HEK293T (cell line): ENCODE measurements at regions not wholly inside any gene's neighbourhood (a gene's known extent, or its start where the extent isn't known, plus 50 kb on each side); places are given as distances from the start of the nearest gene placed in this dataset.

Experiments used
- CTCF ChIA-PET: fragments of 350-600 bp; formaldehyde crosslinking; extraction: SDS; loops from one replicate; lab custom pipeline; 2021; ENCODE audit warnings: antibody characterized with exemption, inconsistent platforms; lab: Yijun Ruan, JAX
- POLR2A ChIA-PET: fragments of 350-600 bp; formaldehyde crosslinking; extraction: SDS; loops from one replicate; lab custom pipeline; 2020; ENCODE audit warnings: antibody characterized with exemption, inconsistent platforms; lab: Yijun Ruan, JAX
- DNase-seq: peaks from one replicate; pipeline ENCODE4 v3.0.0; 2012; ENCODE audit warnings: mixed read lengths; ENCODE audit errors: extremely low spot score
- ARNT ChIP-seq: fragments of 450-650 bp; IDR thresholded peaks from 2 replicates; pipeline ENCODE4 v1.6.1; 2017; ENCODE audit warnings: mild to moderate bottlenecking
- BHLHE40 ChIP-seq: fragments of 450-650 bp; IDR thresholded peaks from 2 replicates; pipeline ENCODE4 v1.6.1; 2016; ENCODE audit warnings: mild to moderate bottlenecking, moderate library complexity, borderline replicate concordance
- CTBP1 ChIP-seq: fragments of 450-650 bp; IDR thresholded peaks from 2 replicates; pipeline ENCODE4 v1.6.1; 2016; ENCODE audit warnings: borderline replicate concordance
- ELF4 ChIP-seq: fragments of 450-650 bp; IDR thresholded peaks from 2 replicates; pipeline ENCODE4 v1.6.1; 2017; ENCODE audit warnings: antibody characterized with exemption
- FOXA1 ChIP-seq: fragments of 450-650 bp; IDR thresholded peaks from 2 replicates; pipeline ENCODE4 v1.6.1; 2016; ENCODE audit warnings: mild to moderate bottlenecking
- FOXK2 ChIP-seq: fragments of 450-650 bp; IDR thresholded peaks from 2 replicates; pipeline ENCODE4 v1.6.1; 2016; ENCODE audit warnings: mild to moderate bottlenecking
- FOXM1 ChIP-seq: fragments of 450-650 bp; IDR thresholded peaks from 2 replicates; pipeline ENCODE4 v1.6.1; 2017; ENCODE audit warnings: mild to moderate bottlenecking, borderline replicate concordance
- HDGF ChIP-seq: fragments of 450-650 bp; IDR thresholded peaks from 2 replicates; pipeline ENCODE4 v1.6.1; 2017; ENCODE audit warnings: antibody characterized with exemption, borderline replicate concordance
- L3MBTL2 ChIP-seq: fragments of 450-650 bp; conservative IDR thresholded peaks from 2 replicates; pipeline ENCODE4 v1.6.1; 2016; ENCODE audit warnings: mild to moderate bottlenecking
- LEF1 ChIP-seq: fragments of 450-650 bp; IDR thresholded peaks from 2 replicates; pipeline ENCODE4 v1.6.1; 2017; ENCODE audit warnings: mild to moderate bottlenecking, borderline replicate concordance
- NFRKB ChIP-seq: fragments of 450-650 bp; IDR thresholded peaks from 2 replicates; pipeline ENCODE4 v1.6.1; 2016; ENCODE audit warnings: mild to moderate bottlenecking, moderate library complexity
- PKNOX1 ChIP-seq: fragments of 450-650 bp; IDR thresholded peaks from 2 replicates; pipeline ENCODE4 v1.6.1; 2016
- SP1 ChIP-seq: fragments of 450-650 bp; IDR thresholded peaks from 2 replicates; pipeline ENCODE4 v1.6.1; 2017
- SUZ12 ChIP-seq: fragments of 450-650 bp; IDR thresholded peaks from 2 replicates; pipeline ENCODE4 v1.6.1; 2016; ENCODE audit warnings: mild to moderate bottlenecking
- TARDBP ChIP-seq: fragments of 450-650 bp; IDR thresholded peaks from 2 replicates; pipeline ENCODE4 v1.6.1; 2016
- ZNF384 ChIP-seq: fragments of 450-650 bp; IDR thresholded peaks from 2 replicates; pipeline ENCODE4 v1.6.1; 2016

DNA sequence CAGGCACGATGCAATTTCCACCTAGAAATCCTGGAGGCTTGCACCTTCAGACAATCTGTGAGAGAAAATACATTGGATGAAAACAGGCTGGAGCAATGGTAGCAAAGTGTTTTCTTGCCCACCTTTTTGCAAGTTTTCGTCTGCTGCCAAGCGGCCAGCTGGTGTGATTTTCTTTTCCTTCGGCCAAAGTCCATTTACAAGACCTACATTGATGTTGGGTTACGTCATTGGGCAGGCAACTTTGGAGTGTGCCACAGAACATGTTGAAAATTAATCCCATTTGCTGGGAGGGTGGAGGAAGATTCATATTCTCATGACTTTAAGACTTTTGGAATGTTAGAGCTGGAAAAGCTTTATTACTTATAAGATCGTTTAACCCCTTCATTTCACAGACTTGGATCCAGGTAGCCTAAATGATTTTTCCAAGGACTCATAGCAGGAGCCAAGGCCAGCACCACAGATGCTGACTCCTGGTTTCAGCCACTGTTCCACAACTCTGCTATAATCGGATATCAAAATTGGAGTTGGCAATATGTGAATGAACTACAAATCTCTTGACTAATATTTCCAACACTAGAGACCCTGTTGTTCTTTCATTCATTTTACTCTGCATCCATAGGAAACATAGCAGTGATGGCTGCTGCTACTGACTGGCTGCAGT is 352.1 kb downstream of the RND3 start:
- TF ChIP-seq BHLHE40 (no peak), CTBP1 (no peak), ARNT (no peak), SUZ12 (no peak), SP1 (no peak), FOXK2 (no peak), TARDBP (no peak), HDGF (no peak), NFRKB (no peak), ELF4 (no peak), ZNF384 (no peak), L3MBTL2 (no peak), FOXA1 (no peak), LEF1 (no peak), PKNOX1 (no peak), FOXM1 (no peak)
- CTCF ChIA-PET, result no interaction called here
- POLR2A ChIA-PET, result no interaction called here
- no peak for DNase-seq

- DNase-seq, result no peak
- POLR2A ChIA-PET, result no interaction called here
- CTCF ChIA-PET, result no interaction called here
- TF ChIP-seq LEF1, result no peak
- no peak for TF ChIP-seq ZNF384
- TF ChIP-seq FOXK2, result no peak
- no peak for TF ChIP-seq CTBP1
- TF ChIP-seq ARNT, result no peak
- no peak for TF ChIP-seq SP1
- no peak for TF ChIP-seq L3MBTL2
- no peak for TF ChIP-seq FOXA1
- no peak for TF ChIP-seq ELF4
- TF ChIP-seq FOXM1, result no peak
- TF ChIP-seq SUZ12, result no peak
- no peak for TF ChIP-seq NFRKB
- TF ChIP-seq BHLHE40, result no peak
- TF ChIP-seq TARDBP, result no peak
- no peak for TF ChIP-seq PKNOX1
- no peak for TF ChIP-seq HDGF
These were observed 353.1 kb downstream of the RND3 start for GRCh38 chr2:150134223-150134857.

DNA sequence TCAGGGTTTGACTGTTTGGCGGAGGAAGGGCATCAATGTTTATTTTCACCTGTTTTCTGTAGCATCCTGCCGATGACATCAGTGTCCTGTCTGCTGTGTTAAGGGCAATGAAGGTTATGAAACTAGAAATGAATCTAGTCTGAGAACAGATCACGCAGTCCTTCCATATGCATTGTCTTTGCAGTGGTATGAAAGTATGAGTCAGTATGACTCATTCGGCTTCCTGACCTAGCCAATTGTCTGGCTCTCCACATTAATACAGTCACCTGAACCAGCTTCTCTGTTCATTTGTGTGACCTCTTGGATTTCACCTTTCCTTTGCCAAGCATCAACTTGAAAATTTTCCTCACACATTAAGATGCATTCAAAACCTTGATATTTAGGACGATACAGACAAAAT is 353.8 kb downstream of the RND3 start:
- TF ChIP-seq FOXM1, result no peak
- no peak for TF ChIP-seq CTBP1
- TF ChIP-seq ZNF384, result no peak
- no peak for TF ChIP-seq PKNOX1
- TF ChIP-seq L3MBTL2, result no peak
- no peak for TF ChIP-seq FOXA1
- no peak for TF ChIP-seq SUZ12
- no peak for TF ChIP-seq FOXK2
- no peak for TF ChIP-seq SP1
- no peak for TF ChIP-seq HDGF
- TF ChIP-seq TARDBP, result no peak
- TF ChIP-seq ARNT, result no peak
- TF ChIP-seq ELF4, result no peak
- TF ChIP-seq BHLHE40, result no peak
- no peak for TF ChIP-seq LEF1
- ChIA-PET POLR2A (no interaction called here), CTCF (no interaction called here)
- peak; percentile 8 for DNase-seq

DNA sequence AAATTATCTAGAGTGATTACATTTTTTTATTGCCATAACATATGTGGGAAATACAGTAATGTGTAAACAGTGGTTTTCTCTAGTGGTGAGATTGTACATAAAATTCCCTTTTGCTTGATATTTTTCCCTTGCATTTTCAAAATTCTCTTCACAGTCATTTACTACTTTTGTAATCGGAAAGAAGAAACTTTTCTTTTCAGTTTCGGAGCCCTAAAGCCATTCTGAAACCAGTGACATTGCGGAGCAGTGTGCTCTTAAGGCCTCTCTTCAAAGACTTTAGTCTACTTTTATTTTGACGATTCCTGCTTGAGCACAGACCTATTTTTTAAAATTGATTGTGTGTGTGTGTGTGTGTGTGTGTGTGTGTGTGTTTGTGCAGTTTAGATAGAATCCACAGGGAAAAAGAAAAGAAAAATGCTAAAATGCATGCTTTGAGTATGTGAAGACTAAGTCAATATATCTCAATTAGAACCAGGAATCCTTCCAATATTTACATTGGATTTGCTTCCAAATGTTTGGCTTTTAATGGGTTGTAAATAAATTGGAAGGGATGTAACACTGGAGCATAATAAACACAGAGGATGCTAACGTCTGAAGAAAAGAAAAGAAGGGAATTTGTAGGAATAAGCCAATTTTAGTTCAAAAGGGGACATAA is 357.4 kb downstream of the RND3 start:
- CTCF ChIA-PET, result no interaction called here
- no peak for DNase-seq
- POLR2A ChIA-PET, result no interaction called here
- TF ChIP-seq NFRKB, result no peak
- no peak for TF ChIP-seq ZNF384
- TF ChIP-seq FOXK2, result no peak
- TF ChIP-seq PKNOX1, result no peak
- TF ChIP-seq HDGF, result no peak
- TF ChIP-seq FOXA1, result no peak
- no peak for TF ChIP-seq LEF1
- TF ChIP-seq CTBP1, result no peak
- no peak for TF ChIP-seq FOXM1

- ChIA-PET CTCF (no interaction called here), POLR2A (no interaction called here)
- DNase-seq, result no peak
- TF ChIP-seq HDGF (no peak), LEF1 (no peak), CTBP1 (no peak), TARDBP (no peak), BHLHE40 (no peak), SP1 (no peak), FOXK2 (no peak), ZNF384 (no peak), PKNOX1 (no peak), SUZ12 (no peak), ELF4 (no peak), ARNT (no peak)
These were observed 359.5 kb downstream of the RND3 start for GRCh38 chr2:150127995-150128394.
